Effector memory CD8-positive, alpha-beta T cell (primary cell): ENCODE measurements at regions not wholly inside any gene's neighbourhood (a gene's known extent, or its start where the extent isn't known, plus 50 kb on each side); places are given as distances from the start of the nearest gene placed in this dataset.

Experiments used
- ATAC-seq: fragments of 150-1000 bp; cut with Tn5 transposase; replicated peaks from 2 replicates; pipeline ENCODE4 v1.10.0; 2021; ENCODE audit warnings: mild to moderate bottlenecking, moderate library complexity
- DNase-seq, 3 experiments: peaks; one replicate each; pipeline ENCODE4 v3.0.0; 2021
- H3K27ac Mint-ChIP-seq, 2 donors: one replicate each; pipeline ENCODE4 v1.8.0; 2022; ENCODE audit warnings: mild to moderate bottlenecking in 2 of 2, mixed read lengths in 2 of 2, moderate library complexity in 2 of 2
- H3K27me3 Mint-ChIP-seq, 2 donors: one replicate each; pipeline ENCODE4 v1.8.0; 2022; ENCODE audit warnings: mixed read lengths in 2 of 2
- H3K36me3 Mint-ChIP-seq: one replicate; pipeline ENCODE4 v1.8.0; 2022; ENCODE audit warnings: mild to moderate bottlenecking, moderate library complexity, mixed read lengths; ENCODE audit not compliant: insufficient read depth
- H3K4me1 Mint-ChIP-seq, 2 donors: one replicate each; pipeline ENCODE4 v1.8.0; 2022; ENCODE audit warnings: low read depth in 2 of 2, mixed read lengths in 2 of 2
- H3K4me3 Mint-ChIP-seq, 2 donors: one replicate each; pipeline ENCODE4 v1.8.0; 2022; ENCODE audit warnings: mild to moderate bottlenecking in 2 of 2, mixed read lengths in 2 of 2, moderate library complexity in 2 of 2
- H3K9me3 Mint-ChIP-seq, 2 donors: one replicate each; pipeline ENCODE4 v1.8.0; 2022; ENCODE audit warnings: mixed read lengths in 2 of 2

GRCh38 chr18:78561757-78562510 lies 417.7 kb upstream of the SALL3 start:
- no peaks in the 10 kb centered on the region for H3K4me1 Mint-ChIP-seq
- H3K4me3 Mint-ChIP-seq: no peak overlapping the region
- no peak for ATAC-seq
- H3K27ac Mint-ChIP-seq: no peak overlapping the region
- H3K9me3 Mint-ChIP-seq: peaks cover under 1 to 1% of the 10 kb centered on the region in 2 donors
- H3K27me3 Mint-ChIP-seq: peaks cover 0 to 15% of the 10 kb centered on the region in 2 donors
- no peaks in the 10 kb centered on the region for H3K36me3 Mint-ChIP-seq
- no peak for DNase-seq

GRCh38 chr18:78562531-78562961 lies 417.1 kb upstream of the SALL3 start:
- no peak for ATAC-seq
- peaks cover 0 to 15% of the 10 kb centered on the region in 2 donors for H3K27me3 Mint-ChIP-seq
- H3K36me3 Mint-ChIP-seq: no peaks in the 10 kb centered on the region
- H3K4me3 Mint-ChIP-seq: no peak overlapping the region
- H3K4me1 Mint-ChIP-seq: no peaks in the 10 kb centered on the region
- H3K27ac Mint-ChIP-seq: no peak overlapping the region
- DNase-seq: no peak
- H3K9me3 Mint-ChIP-seq: peaks cover 1 to 6% of the 10 kb centered on the region in 2 donors

DNA sequence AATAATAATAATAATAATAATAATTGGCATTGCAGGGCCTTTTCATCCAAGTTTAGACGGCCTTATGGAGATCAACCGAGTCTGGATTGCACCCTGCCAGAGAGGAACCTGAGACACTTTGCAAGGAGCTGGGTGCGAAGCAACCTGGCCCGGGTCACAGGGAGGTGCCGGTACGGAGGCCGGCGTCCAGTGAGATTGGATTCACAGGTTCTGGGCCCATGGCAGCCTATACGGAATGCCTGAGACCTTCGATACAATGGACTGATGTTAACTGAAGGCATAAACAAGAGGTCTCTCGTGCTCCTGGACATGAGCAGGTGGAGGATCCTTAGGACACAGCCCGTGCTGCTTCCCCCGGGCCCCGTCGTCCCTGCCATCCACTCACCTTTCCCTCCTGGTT lies 416.5 kb upstream of the SALL3 start:
- ATAC-seq (no peak), DNase-seq (no peak)
- Mint-ChIP-seq H3K36me3 (no peaks in the 10 kb centered on the region), H3K27me3 (peaks cover 0 to 15% of the 10 kb centered on the region in 2 donors), H3K9me3 (peaks cover 1 to 7% of the 10 kb centered on the region in 2 donors), H3K27ac (no peak overlapping the region), H3K4me3 (no peak overlapping the region), H3K4me1 (no peaks in the 10 kb centered on the region)

DNA sequence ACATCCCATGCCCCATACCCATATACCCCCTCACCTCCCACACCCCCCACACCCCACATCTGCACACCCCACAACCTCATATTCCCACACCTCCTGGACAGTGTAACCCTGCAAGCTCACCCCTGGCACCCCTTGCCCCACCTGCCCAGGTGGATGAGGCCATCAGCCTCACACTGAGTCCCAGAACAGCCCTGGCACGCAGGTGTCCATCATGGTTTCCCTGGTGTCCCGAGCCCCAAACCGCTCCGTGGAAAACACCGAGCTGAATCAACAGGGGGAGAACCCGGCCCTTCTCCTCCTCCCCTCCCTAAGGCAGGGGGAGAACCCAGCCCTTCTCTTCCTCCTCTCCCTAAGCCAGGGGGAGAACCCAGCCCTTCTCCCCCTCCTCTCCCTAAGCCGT lies 415.6 kb upstream of the SALL3 start:
- peaks cover 0 to 15% of the 10 kb centered on the region in 2 donors for H3K27me3 Mint-ChIP-seq
- H3K9me3 Mint-ChIP-seq: peaks cover 0 to 15% of the 10 kb centered on the region in 2 donors
- no peaks in the 10 kb centered on the region for H3K4me1 Mint-ChIP-seq
- no peak overlapping the region for H3K4me3 Mint-ChIP-seq
- DNase-seq: no peak
- no peaks in the 10 kb centered on the region for H3K36me3 Mint-ChIP-seq
- ATAC-seq: no peak
- no peak overlapping the region for H3K27ac Mint-ChIP-seq

GRCh38 chr18:78564518-78564917 lies 415.1 kb upstream of the SALL3 start:
- DNase-seq: no peak
- Mint-ChIP-seq H3K4me3 (no peak overlapping the region), H3K27me3 (peaks cover 0 to 15% of the 10 kb centered on the region in 2 donors), H3K9me3 (peaks cover 0 to 16% of the 10 kb centered on the region in 2 donors), H3K4me1 (no peaks in the 10 kb centered on the region), H3K36me3 (no peaks in the 10 kb centered on the region), H3K27ac (no peak overlapping the region)
- no peak for ATAC-seq

DNA sequence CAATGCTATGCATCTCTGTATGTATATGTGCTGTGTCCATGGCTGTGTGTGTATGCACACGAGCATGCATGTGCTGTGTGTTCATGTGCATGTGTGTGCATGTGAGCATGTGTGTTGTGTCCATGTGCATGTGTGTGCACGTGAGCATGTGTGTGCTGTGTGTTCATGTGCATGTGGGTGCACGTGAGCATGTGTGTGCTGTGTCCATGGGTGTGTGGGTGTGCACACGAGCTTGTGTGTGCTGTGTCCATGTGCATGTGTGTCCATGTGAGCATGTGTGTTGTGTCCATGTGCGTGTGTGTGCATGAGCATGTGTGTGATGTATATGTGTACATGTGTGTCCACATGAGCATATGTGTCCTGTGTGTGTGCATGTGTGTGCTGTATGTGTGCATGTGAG lies 414.4 kb upstream of the SALL3 start:
- Mint-ChIP-seq H3K9me3 (peaks cover 0 to 16% of the 10 kb centered on the region in 2 donors), H3K27me3 (peaks cover 0 to 15% of the 10 kb centered on the region in 2 donors), H3K27ac (no peak overlapping the region), H3K4me3 (no peak overlapping the region), H3K4me1 (no peaks in the 10 kb centered on the region), H3K36me3 (no peaks in the 10 kb centered on the region)
- DNase-seq (no peak), ATAC-seq (no peak)

- no peak for ATAC-seq
- peaks cover 0 to 15% of the 10 kb centered on the region in 2 donors for H3K27me3 Mint-ChIP-seq
- H3K27ac Mint-ChIP-seq: no peak overlapping the region
These were observed 413.6 kb upstream of the SALL3 start for GRCh38 chr18:78566065-78566464.

GRCh38 chr18:78566720-78567119 lies 412.9 kb upstream of the SALL3 start:
- DNase-seq (no peak), ATAC-seq (no peak)
- Mint-ChIP-seq H3K27ac (no peak overlapping the region), H3K27me3 (peaks cover 0 to 15% of the 10 kb centered on the region in 2 donors), H3K9me3 (peaks cover 0 to 16% of the 10 kb centered on the region in 2 donors), H3K4me1 (no peaks in the 10 kb centered on the region), H3K4me3 (no peak overlapping the region), H3K36me3 (no peaks in the 10 kb centered on the region)

More at GRCh38 chr18:78566065-78566464, 413.6 kb upstream of the SALL3 start:
- H3K4me1 Mint-ChIP-seq: no peaks in the 10 kb centered on the region
- peaks cover 0 to 16% of the 10 kb centered on the region in 2 donors for H3K9me3 Mint-ChIP-seq
- H3K36me3 Mint-ChIP-seq: no peaks in the 10 kb centered on the region
- no peak overlapping the region for H3K4me3 Mint-ChIP-seq
- DNase-seq: no peak

DNA sequence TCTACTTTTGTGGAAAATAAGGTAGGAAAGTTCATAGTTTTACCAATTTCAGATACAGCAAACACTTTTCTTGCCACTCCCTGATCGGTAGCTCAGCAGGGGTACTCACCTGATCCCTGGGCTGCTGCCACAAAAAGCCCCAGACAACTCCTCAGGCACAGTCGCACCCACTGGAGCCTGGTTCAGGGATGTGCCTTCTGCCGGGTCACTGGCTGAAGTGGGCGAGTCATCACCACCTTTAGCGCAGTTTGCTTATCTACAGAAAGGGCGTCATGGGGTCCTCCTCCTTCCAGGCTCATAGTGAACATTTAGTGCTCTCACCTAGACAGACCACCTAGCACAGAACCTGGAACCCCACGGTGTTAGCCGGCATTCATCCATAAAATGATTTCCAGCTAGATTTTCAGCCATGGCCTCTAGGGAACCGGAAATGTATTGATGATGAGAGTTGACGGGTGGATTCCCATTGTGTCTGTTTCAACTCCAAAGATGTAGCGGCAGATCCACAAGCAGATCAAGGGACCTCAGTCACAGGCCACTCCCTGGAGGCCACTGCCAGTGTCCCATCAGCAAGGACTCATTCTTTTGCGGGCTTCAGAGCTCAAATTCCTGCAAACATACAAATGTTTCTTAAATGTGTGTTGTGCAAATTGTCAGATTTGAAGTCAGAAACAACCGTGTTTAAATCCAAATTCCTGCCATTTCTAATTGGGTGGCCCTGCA lies 408.4 kb upstream of the SALL3 start:
- H3K36me3 Mint-ChIP-seq: no peaks in the 10 kb centered on the region
- DNase-seq (no peak), ATAC-seq (no peak)
- H3K4me3 Mint-ChIP-seq: no peak overlapping the region
- no peaks in the 10 kb centered on the region for H3K4me1 Mint-ChIP-seq
- H3K9me3 Mint-ChIP-seq: peaks cover 14 to 45% of the 10 kb centered on the region in 2 donors
- no peaks in the 10 kb centered on the region for H3K27me3 Mint-ChIP-seq
- no peak overlapping the region for H3K27ac Mint-ChIP-seq

- Mint-ChIP-seq H3K4me1 (no peaks in the 10 kb centered on the region), H3K36me3 (no peaks in the 10 kb centered on the region), H3K4me3 (no peak overlapping the region), H3K27me3 (no peaks in the 10 kb centered on the region), H3K27ac (no peak overlapping the region), H3K9me3 (peaks cover 14 to 45% of the 10 kb centered on the region in 2 donors)
- ATAC-seq (no peak), DNase-seq (no peak)
These were observed 407.7 kb upstream of the SALL3 start for GRCh38 chr18:78571831-78572347.

DNA sequence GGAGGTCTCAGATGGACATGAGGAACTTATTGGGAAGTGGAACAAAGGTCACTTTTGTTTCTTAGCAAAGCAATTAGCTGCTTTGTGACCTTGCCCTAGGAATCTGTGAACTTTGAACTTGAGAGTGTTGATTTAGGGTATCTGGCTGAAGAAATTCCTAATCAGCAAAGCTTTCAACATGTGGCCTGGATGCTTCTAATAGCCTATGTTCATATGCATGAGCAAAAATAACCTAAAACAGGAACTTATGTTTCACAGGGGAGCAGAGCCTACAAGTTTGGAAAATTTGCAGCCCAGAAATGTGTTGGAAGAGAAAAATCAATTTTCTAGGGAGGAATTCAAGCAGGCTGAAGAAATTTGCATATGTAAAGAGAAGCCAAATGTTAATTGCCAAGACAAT lies 405.8 kb upstream of the SALL3 start:
- H3K27ac Mint-ChIP-seq: no peak overlapping the region
- H3K27me3 Mint-ChIP-seq: no peaks in the 10 kb centered on the region
- no peaks in the 10 kb centered on the region for H3K36me3 Mint-ChIP-seq
- no peaks in the 10 kb centered on the region for H3K4me1 Mint-ChIP-seq
- no peak overlapping the region for H3K4me3 Mint-ChIP-seq
- ATAC-seq: no peak
- DNase-seq: no peak
- peaks cover 14 to 33% of the 10 kb centered on the region in 2 donors for H3K9me3 Mint-ChIP-seq

DNA sequence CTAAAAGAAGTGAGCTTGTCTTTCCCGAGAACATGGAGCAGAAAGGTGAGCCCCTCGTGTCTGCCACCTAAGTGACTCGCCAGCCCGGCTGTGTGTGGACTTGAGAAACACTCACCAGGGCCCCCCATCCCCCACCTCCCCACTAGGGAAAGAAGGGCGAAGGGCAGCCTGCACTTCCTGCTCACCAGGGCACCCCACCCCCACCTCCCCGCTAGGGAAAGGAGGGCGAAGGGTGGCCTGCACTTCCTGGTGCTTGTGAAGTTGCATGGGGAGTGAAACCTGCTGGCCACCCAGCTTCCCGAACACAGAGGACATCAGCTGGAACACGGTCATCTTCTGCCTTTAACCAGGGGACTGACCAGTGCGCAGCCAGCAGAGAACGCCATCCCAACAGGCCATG lies 402.7 kb upstream of the SALL3 start:
- Mint-ChIP-seq H3K4me3 (no peak overlapping the region), H3K4me1 (no peaks in the 10 kb centered on the region), H3K9me3 (peaks cover 14 to 29% of the 10 kb centered on the region in 2 donors), H3K27ac (no peak overlapping the region), H3K36me3 (no peaks in the 10 kb centered on the region), H3K27me3 (no peaks in the 10 kb centered on the region)
- DNase-seq: no peak
- no peak for ATAC-seq

DNA sequence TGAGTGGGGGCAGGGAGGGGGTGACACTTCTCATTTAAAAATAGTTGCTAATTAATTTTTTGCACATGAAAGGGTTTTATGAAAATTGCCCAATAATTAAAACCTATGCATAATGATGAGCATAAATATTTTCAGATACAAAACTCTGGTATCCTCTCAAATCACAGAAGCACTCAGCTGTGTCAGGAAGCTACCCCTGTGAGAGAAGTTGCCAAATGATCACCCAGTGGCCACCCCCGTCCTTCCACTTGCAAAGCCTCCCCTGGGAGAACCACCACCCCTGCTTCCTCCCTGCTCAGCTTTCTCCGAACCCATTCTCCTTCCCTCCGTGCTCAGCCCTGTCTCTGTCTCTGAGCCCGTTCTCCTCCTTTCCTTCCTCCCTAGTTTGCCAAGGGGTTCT lies 400.2 kb upstream of the SALL3 start:
- H3K4me1 Mint-ChIP-seq: no peaks in the 10 kb centered on the region
- H3K9me3 Mint-ChIP-seq: peaks cover 8 to 10% of the 10 kb centered on the region in 2 donors
- no peak for ATAC-seq
- no peaks in the 10 kb centered on the region for H3K36me3 Mint-ChIP-seq
- no peaks in the 10 kb centered on the region for H3K27me3 Mint-ChIP-seq
- no peak for DNase-seq
- H3K4me3 Mint-ChIP-seq: no peak overlapping the region
- H3K27ac Mint-ChIP-seq: no peak overlapping the region
